ENCODE measurements at regions not wholly inside any gene's neighbourhood (a gene's known extent, or its start where the extent isn't known, plus 50 kb on each side); places are given as distances from the start of the nearest gene placed in this dataset.
"Not testable (repeated sequence)": the region's sequence is repeated elsewhere in the genome, so short reads cannot be mapped to it uniquely, and the experiment has no call there.

DNA sequence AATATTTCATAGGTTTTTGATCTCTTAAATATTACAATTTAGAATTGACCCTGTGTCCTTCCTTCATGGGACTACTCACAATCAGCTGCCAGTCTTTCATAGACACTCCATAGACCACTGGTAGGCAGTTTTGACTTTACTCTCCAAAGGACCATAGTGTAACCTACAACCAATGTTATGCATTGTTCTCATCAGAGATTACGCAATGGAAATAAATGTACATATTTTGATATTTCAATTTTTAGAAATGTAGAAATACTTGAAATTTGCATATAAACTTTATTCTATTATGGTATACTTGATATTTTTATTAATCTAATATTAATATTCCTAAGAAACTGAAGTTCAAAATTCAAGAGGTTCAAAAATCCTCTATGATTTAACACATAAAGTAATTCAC is 446.4 kb upstream of the KCND2 start:
- no peak for DNase-seq (ENCODE audit: low read depth in 2 of 2)

- no peak for DNase-seq (ENCODE audit: low read depth in 2 of 2)
Observed at GRCh38 chr7:119838444-119838843, 434.5 kb upstream of the KCND2 start.

DNA sequence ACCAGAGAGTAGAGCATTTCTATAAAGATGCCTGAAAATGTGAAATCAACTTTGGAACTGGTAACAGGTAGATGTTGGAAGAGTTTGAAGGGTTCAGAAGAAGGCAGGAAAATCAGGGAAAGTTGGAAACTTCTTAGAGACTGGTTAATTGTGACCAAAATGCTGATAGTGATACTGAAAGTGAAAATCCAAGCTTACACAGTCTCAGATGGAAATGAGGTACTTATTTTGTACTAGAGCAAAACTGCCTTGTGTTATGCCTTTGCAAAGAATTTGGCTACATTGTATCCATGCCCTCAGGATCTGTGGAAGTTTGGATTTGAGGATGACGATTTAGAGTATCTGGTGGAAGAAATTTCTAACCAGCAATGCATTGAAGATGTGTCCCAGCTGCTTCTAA is 430.6 kb upstream of the KCND2 start:
- DNase-seq (ENCODE audit: low read depth in 2 of 2), result no peak

- DNase-seq (ENCODE audit: low read depth in 2 of 2), result no peak
Observed at GRCh38 chr7:119842786-119843185, 430.2 kb upstream of the KCND2 start.

GRCh38 chr7:119861385-119861784 is 411.6 kb upstream of the KCND2 start:
- DNase-seq (ENCODE audit: low read depth in 2 of 2), result no peak

DNA sequence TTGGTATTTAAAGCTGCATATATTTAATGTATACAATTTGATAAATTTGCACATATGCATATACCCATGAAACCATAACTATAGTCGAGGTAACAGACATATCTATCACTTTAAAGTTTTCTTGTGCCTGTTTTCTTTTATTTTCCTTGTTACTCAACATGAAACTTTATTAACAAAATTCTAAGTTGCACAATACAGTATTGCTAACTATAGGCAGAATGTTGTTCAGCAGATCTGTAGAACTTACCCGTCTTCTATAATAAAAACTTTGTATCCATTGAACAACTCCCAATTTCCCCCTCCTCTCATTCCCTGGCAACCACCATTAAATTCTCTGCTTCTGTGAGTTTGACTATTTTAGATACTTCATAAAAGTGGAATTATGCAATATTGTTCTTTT is 404.6 kb upstream of the KCND2 start:
- no peak for DNase-seq (ENCODE audit: low read depth in 2 of 2)

GRCh38 chr7:119879835-119880234 is 393.1 kb upstream of the KCND2 start:
- no peak for DNase-seq (ENCODE audit: low read depth in 2 of 2)

DNA sequence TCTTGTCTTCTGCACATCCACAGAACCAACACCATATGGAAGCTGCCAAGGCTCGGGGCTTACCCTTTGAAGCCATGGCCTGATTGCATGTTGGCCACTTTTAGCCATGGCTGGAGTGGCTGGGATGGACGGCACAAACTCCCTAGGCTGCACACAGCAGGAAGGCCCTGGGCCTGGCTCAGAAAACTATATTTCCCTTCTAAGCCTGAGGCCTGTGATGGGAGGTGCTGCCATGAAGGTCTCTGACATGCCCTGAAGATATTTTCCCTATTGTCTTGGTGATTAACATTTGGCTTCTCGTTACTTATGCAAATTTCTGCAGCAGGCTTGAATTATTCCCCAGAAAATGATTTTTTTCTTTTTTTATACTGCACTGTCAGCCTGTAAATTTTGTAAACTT is 387.0 kb upstream of the KCND2 start:
- no peak for DNase-seq (ENCODE audit: low read depth in 2 of 2)

- DNase-seq (ENCODE audit: low read depth in 2 of 2), result not testable (repeated sequence)
Observed at GRCh38 chr7:119886525-119886924, 386.4 kb upstream of the KCND2 start.

DNA sequence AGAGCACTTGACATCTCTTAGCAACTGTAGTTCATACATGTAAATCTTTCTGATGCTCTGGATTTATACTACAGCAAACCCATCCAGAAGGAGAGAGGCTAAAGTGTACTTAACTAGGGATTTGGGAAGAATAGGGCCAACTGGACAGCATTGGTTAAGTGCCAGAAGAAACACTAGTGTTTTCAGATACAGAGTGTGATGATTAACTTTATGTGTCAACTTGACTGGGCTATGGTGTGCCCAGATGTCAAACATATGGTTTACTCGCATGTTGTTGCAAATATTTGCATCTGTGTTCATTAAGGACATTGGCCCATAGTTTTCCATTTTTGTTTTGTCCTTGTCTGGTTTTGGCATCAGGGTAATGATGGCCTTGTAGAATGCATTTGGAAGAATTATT is 384.7 kb upstream of the KCND2 start:
- DNase-seq (ENCODE audit: low read depth in 2 of 2), result no peak

DNA sequence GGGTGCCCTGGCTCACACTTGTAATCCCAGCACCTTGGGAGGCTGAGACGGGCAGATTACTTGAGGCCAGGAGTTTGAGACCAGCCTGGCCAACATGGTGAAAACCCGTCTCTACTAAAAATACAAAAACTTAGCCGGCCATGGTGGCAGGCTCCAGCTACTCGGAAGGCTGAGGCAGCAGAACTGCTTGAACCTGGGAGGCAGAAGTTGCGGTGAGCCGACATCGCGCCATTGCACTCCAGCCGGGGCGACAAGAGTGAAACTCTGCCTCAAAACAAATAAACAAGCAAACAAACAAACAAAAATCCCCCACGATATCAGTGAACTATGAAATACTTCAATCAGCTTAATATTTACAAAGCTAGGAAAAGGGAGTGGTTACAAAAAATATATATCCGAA is 382.3 kb upstream of the KCND2 start:
- DNase-seq (ENCODE audit: low read depth in 2 of 2), result no peak

GRCh38 chr7:119895320-119895719 is 377.7 kb upstream of the KCND2 start:
- no peak for DNase-seq (ENCODE audit: low read depth in 2 of 2)

GRCh38 chr7:119896386-119896785 is 376.6 kb upstream of the KCND2 start:
- no peak for DNase-seq (ENCODE audit: low read depth in 2 of 2)

GRCh38 chr7:119900996-119901672 is 371.8 kb upstream of the KCND2 start:
- no peak for DNase-seq (ENCODE audit: low read depth in 2 of 2)

GRCh38 chr7:119903085-119903484 is 369.9 kb upstream of the KCND2 start:
- DNase-seq (ENCODE audit: low read depth in 2 of 2), result no peak

- no peak for DNase-seq (ENCODE audit: low read depth in 2 of 2)
Observed at GRCh38 chr7:119905495-119905894, 367.5 kb upstream of the KCND2 start.

GRCh38 chr7:119908948-119909347 is 364.0 kb upstream of the KCND2 start:
- no peak for DNase-seq (ENCODE audit: low read depth in 2 of 2)

DNA sequence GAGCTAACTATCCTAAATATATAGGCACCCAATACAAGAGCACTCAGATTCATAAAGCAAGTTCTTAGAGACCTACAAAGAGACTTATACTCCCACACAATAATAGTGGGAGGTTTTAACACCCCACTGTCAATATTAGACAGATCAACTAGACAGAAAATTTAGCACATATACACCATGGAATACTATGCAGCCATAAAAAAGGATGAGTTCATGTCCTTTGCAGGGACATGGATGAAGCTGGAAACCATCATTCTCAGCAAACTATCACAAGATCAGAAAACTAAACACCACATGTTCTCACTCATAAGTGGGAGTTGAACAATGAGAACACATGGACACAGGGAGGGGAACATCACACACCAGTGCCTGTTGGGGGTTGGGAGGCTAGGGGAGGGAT is 358.9 kb upstream of the KCND2 start:
- not testable (repeated sequence) for DNase-seq (ENCODE audit: low read depth in 2 of 2)

GRCh38 chr7:119916501-119916900 is 356.5 kb upstream of the KCND2 start:
- DNase-seq (ENCODE audit: low read depth in 2 of 2), result no peak

DNA sequence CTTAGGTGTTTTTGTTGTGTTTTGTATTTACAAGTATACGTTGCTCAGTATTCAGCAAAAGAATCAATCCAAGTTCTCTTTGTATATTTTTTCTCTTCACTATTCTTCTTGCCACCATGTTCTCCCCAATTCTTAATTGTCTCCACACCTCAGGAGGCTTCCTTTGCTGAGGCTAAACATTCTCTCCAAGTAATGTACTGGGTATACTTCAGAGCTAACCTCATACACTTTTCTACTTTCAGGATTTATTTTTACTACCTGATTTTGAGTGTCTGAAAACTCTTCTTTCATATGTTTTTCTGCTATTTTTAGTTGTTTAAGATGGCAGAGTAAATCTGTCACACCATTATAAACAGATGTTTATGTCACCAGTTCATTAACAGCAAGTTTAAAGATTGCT is 354.8 kb upstream of the KCND2 start:
- DNase-seq (ENCODE audit: low read depth in 2 of 2), result no peak

GRCh38 chr7:119919986-119920385 is 353.0 kb upstream of the KCND2 start:
- DNase-seq (ENCODE audit: low read depth in 2 of 2), result no peak

GRCh38 chr7:119925581-119926289 is 347.2 kb upstream of the KCND2 start:
- no peak for DNase-seq (ENCODE audit: low read depth in 2 of 2)

DNA sequence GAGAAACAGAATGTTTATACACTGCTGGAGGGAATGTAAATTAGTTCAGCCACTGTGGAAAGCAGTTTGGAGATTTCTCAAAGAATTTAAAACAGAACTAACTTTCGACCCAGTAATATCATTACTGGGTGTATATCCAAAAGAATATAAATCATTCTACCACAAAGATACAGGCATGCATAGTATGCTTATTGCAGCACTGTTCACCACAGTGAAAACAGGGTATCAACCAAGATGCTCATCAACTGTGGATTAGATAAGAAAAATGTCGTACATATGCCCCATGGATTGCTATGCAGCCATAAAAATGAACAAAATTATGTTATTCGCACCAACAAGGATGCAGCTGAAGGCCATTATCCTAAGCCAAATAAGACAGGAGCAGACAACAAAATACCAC is 343.1 kb upstream of the KCND2 start:
- DNase-seq (ENCODE audit: low read depth in 2 of 2), result no peak

Data from lung microvascular endothelial cell (primary cell).